Thyroid gland (tissue), 4 donors: ENCODE measurements at regions not wholly inside any gene's neighbourhood (a gene's known extent, or its start where the extent isn't known, plus 50 kb on each side); places are given as distances from the start of the nearest gene placed in this dataset.
"Not testable (repeated sequence)": the region's sequence is repeated elsewhere in the genome, so short reads cannot be mapped to it uniquely, and the experiment has no call there.

Source experiments
- DNase-seq, 2 donors: peaks; one replicate each; pipeline ENCODE4 v3.0.0-alpha.2; 2019
- H3K27ac ChIP-seq, 3 donors: fragments of 200-600 bp; sonication (generic); 1 replicate in 2 of 3; 2 replicates in 1 of 3; pipeline ENCODE4 v1.5.1; 2016 to 2019; ENCODE audit warnings: mild to moderate bottlenecking in 1 of 3, moderate library complexity in 1 of 3
- H3K27me3 ChIP-seq: fragments of 200-600 bp; sonication (generic); one replicate; pipeline ENCODE4 v1.5.1; 2019
- H3K36me3 ChIP-seq, 2 donors: fragments of 200-600 bp; sonication (generic); one replicate each; pipeline ENCODE4 v1.5.1; 2016 to 2019
- H3K4me1 ChIP-seq, 2 donors: fragments of 200-600 bp; sonication (generic); one replicate each; pipeline ENCODE4 v1.5.1; 2017 to 2019
- H3K4me3 ChIP-seq, 3 donors: fragments of 200-600 bp; sonication (generic); replicated peaks in 1 of 3; 1 replicate in 2 of 3; 2 replicates in 1 of 3; pipeline ENCODE4 v1.5.1; 2016; ENCODE audit warnings: mild to moderate bottlenecking in 1 of 3
- H3K9me3 ChIP-seq: fragments of 200-600 bp; sonication (generic); one replicate; pipeline ENCODE4 v1.5.1; 2017
- CTCF ChIP-seq, 6 experiments: fragments of 200-600 bp in 3 of 6; fragments of 450-650 bp in 3 of 6; sonication (generic) in 3 of 6; IDR thresholded peaks; one replicate each; pipeline ENCODE4 v1.5.1; 2016 to 2019; ENCODE audit warnings: antibody characterized with exemption in 6 of 6, mild to moderate bottlenecking in 2 of 6, inconsistent platforms in 1 of 6, moderate library complexity in 1 of 6
- POLR2A ChIP-seq, 2 donors: fragments of 450-650 bp; IDR thresholded peaks; one replicate each; pipeline ENCODE4 v1.6.1; 2017; ENCODE audit warnings: antibody characterized with exemption in 2 of 2, mild to moderate bottlenecking in 2 of 2, moderate library complexity in 1 of 2
- WGBS, 2 donors: methylation state at CpG; one replicate each; pipeline ENCODE4 v1.1.5; 2017; 5-methylcytosine and 5-hydroxymethylcytosine counted together
- intact Hi-C: fragments of 100-400 bp; cut with DNase I; formaldehyde crosslinking; loops from one replicate; pipeline ENCODE4 v1.15.1; 2023

- WGBS, 2 donors = 94% methylated on average over 3 of the region's 3 CpGs
Measured at GRCh38 chr9:87402537-87402936, 95.1 kb upstream of the DAPK1 start.

GRCh38 chr9:87405677-87406542 lies 91.8 kb upstream of the DAPK1 start:
- intact Hi-C loops = no loop called here
- Histone ChIP-seq H3K27ac (no peak overlapping the region), H3K4me3 (no peak overlapping the region), H3K4me1 (peaks cover 3 to 11% of the 10 kb centered on the region in 2 donors), H3K27me3 (no peaks in the 10 kb centered on the region), H3K36me3 (no peaks in the 10 kb centered on the region), H3K9me3 (no peaks in the 10 kb centered on the region)
- 67 to 73% methylated on average over 3 of the region's 3 CpGs for WGBS, 2 donors
- peak in 1 of 2 donors; percentile 10 for DNase-seq
- TF ChIP-seq CTCF (IDR thresholded peaks at IDR 0.05) = no peak
- no peak for TF ChIP-seq POLR2A (IDR thresholded peaks at IDR 0.05)

More at GRCh38 chr9:87402537-87402936, 95.1 kb upstream of the DAPK1 start:
- no peaks in the 10 kb centered on the region for H3K27me3 ChIP-seq
- no peak overlapping the region for H3K27ac ChIP-seq
- no peaks in the 10 kb centered on the region for H3K9me3 ChIP-seq
- intact Hi-C loops = no loop called here
- no peak for DNase-seq
- no peaks in the 10 kb centered on the region for H3K36me3 ChIP-seq
- peaks cover 3 to 11% of the 10 kb centered on the region in 2 donors for H3K4me1 ChIP-seq
- no peak for TF ChIP-seq CTCF (IDR thresholded peaks at IDR 0.05)
- TF ChIP-seq POLR2A (IDR thresholded peaks at IDR 0.05) = no peak
- H3K4me3 ChIP-seq = no peak overlapping the region

DNA sequence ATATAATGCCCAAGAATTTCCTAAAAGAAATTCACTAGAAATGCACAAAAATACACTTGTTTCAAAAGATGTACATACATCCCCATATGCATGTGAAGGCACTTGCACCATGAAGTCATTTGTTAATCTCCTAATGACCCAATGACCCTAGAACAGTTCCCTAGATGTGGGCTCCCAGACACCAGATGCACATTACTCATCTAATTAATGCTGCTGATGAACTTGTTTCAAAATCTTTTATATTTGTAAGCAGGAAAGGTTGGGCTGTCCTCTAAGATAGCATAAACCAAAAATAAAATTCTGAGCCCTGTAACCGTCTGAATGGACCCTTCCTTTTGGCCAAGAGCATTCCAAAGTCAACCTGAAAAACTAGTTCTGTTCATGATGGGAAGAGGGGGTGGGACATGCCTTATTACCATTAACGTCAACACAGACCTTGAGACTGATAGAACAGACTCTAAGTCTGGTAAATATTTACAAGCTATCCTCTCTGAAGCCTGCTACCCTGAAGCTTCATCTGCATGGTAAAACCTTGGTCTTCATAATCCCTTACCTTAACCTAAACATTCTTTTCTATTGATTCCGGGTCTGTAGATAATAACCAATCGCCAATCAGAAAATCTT lies 91.0 kb upstream of the DAPK1 start:
- H3K9me3 ChIP-seq = no peaks in the 10 kb centered on the region
- WGBS, 2 donors = 54 to 60% methylated on average over 4 of the region's 4 CpGs
- intact Hi-C loops = no loop called here
- TF ChIP-seq CTCF (IDR thresholded peaks at IDR 0.05) = no peak
- TF ChIP-seq POLR2A (IDR thresholded peaks at IDR 0.05) = no peak
- peaks cover 3 to 11% of the 10 kb centered on the region in 2 donors for H3K4me1 ChIP-seq
- H3K36me3 ChIP-seq = no peaks in the 10 kb centered on the region
- DNase-seq = no peak
- H3K4me3 ChIP-seq = no peak overlapping the region
- H3K27me3 ChIP-seq = no peaks in the 10 kb centered on the region
- H3K27ac ChIP-seq = no peak overlapping the region

GRCh38 chr9:87410047-87411005 lies 87.3 kb upstream of the DAPK1 start:
- H3K27me3 ChIP-seq, H3K27ac ChIP-seq, H3K36me3 ChIP-seq, H3K4me3 ChIP-seq, intact Hi-C loops, DNase-seq, H3K9me3 ChIP-seq: not testable (repeated sequence)
- 82 to 84% methylated on average over 16 of the region's 16 CpGs for WGBS, 2 donors
- H3K4me1 ChIP-seq = peaks cover 3 to 11% of the 10 kb centered on the region in 2 donors

DNA sequence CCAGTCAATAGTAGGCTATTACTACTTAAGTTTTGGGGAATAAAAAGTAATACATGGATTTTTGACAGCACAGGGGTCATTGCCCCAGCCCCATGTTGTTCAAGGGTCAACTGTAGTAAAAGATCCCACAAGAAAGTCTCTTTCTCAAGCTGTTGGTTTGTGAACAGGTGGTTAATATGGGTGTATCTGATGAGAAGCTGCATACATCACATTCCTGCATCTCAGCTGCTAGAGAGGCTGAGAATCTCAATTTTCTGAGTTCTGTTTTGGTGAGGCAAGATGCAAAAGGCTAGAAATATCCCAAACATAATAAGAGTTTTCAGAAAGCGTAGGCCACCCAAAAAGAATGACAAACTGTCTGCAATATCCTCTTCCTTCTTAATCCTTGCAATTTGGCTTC lies 76.8 kb upstream of the DAPK1 start:
- no peaks in the 10 kb centered on the region for H3K9me3 ChIP-seq
- 92 to 96% methylated on average over 1 of the region's 1 CpG for WGBS, 2 donors
- no peak for DNase-seq
- H3K27ac ChIP-seq = no peak overlapping the region
- H3K27me3 ChIP-seq = no peaks in the 10 kb centered on the region
- intact Hi-C loops = no loop called here
- H3K4me3 ChIP-seq = no peak overlapping the region
- H3K36me3 ChIP-seq = no peaks in the 10 kb centered on the region
- TF ChIP-seq CTCF (IDR thresholded peaks at IDR 0.05) (no peak), POLR2A (IDR thresholded peaks at IDR 0.05) (no peak)
- no peaks in the 10 kb centered on the region for H3K4me1 ChIP-seq
